ENCODE measurements at regions not wholly inside any gene's neighbourhood (a gene's known extent, or its start where the extent isn't known, plus 50 kb on each side); places are given as distances from the start of the nearest gene placed in this dataset.
A peak's percentile ranks its signal among the peaks of the same experiment; 100 is the strongest.

DNA sequence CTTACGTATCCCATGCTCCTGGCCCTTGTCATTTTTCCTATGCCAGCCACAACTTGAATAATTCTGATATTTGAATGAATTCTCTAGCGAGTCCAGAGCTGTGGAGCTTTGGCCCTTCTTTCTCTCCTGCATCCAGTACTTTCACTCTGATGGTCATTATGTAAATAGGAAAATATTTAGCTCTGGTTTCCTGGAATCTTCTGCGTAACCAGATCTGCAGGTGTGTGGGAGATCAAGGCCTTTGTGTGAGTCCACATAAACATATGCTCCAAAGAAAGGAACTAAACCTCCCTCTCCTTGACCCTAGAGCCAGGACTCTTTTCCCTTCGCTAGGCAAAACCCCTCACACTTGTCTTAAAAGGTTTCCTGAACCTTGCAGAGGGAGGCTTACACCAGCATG lies 132.5 kb upstream of the THBS1 start:
- no peak for DNase-seq (ENCODE audit: extremely low spot score in 2 of 2)
- Histone ChIP-seq H3K27ac (no peak overlapping the region), H3K4me1 (peaks cover 24% of the 10 kb centered on the region), H3K9me3 (no peaks in the 10 kb centered on the region), H3K27me3 (no peaks in the 10 kb centered on the region), H3K4me3 (no peak overlapping the region), H3K36me3 (no peaks in the 10 kb centered on the region)
- intact Hi-C loops (cut with DNase I), result no loop called here
- TF ChIP-seq, protein P1, sequence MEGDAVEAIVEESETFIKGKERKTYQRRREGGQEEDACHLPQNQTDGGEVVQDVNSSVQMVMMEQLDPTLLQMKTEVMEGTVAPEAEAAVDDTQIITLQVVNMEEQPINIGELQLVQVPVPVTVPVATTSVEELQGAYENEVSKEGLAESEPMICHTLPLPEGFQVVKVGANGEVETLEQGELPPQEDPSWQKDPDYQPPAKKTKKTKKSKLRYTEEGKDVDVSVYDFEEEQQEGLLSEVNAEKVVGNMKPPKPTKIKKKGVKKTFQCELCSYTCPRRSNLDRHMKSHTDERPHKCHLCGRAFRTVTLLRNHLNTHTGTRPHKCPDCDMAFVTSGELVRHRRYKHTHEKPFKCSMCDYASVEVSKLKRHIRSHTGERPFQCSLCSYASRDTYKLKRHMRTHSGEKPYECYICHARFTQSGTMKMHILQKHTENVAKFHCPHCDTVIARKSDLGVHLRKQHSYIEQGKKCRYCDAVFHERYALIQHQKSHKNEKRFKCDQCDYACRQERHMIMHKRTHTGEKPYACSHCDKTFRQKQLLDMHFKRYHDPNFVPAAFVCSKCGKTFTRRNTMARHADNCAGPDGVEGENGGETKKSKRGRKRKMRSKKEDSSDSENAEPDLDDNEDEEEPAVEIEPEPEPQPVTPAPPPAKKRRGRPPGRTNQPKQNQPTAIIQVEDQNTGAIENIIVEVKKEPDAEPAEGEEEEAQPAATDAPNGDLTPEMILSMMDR (IDR thresholded peaks at IDR 0.05), result no peak

DNA sequence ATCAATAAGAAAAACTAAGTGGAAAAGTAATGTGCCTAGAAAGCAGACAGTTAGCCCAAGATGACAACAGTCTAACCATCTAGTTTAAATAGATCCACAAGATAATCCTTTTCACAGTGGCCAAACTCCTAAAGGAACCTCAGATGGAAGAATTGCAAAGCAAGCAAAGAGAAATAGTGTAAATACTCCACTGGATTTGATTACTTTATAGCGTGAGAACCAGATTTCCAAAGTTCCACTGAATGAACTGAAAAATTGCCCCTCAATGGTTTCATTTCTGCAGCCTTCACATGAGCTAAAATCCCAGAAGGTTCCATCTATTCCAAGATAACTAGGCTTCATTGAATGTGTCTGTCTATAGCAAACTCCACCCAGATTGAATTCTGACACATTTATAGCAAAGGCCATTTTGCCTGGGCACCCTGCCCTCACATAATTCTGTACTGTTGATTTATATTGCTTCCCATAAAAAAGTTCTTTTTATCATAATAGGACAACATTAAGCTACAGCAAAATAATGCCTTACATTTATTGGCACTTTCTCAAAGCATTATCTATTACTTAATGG lies 129.7 kb upstream of the THBS1 start:
- TF ChIP-seq POLR2AphosphoS5 (IDR thresholded peaks at IDR 0.05; ENCODE audit: insufficient read depth in 1 of 2, low read depth in 1 of 2), result peak in 1 of 2 donors; percentile 24
- TF ChIP-seq, protein P1 (IDR thresholded peaks at IDR 0.05), result no peak
- H3K9me3 ChIP-seq, result no peaks in the 10 kb centered on the region
- intact Hi-C loops (cut with DNase I), result no loop called here
- H3K27ac ChIP-seq, result no peak overlapping the region
- no peak overlapping the region for H3K4me3 ChIP-seq
- DNase-seq (ENCODE audit: extremely low spot score in 2 of 2), result no peak
- H3K36me3 ChIP-seq, result no peaks in the 10 kb centered on the region
- H3K4me1 ChIP-seq, result peaks cover 41% of the 10 kb centered on the region
- no peaks in the 10 kb centered on the region for H3K27me3 ChIP-seq

DNA sequence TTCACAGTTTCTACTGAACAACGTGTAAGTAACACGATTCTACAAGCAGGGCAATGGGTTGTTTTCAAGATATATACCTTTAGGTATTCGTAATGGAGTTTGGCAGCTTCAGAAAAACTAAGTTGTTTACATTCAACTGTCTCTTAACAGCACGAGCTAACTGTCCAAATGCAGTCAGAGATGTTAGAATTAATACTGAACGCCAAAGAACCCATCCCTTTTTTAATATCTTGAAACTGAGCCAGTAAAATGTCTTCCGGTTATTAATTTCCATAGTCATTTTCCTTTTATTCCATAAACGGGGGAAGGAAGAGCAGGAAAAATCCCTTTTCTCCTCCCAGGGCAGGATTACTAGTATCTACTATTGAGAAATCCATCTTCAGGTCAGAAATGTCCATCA lies 129.0 kb upstream of the THBS1 start:
- TF ChIP-seq POLR2AphosphoS5 (IDR thresholded peaks at IDR 0.05; ENCODE audit: insufficient read depth in 1 of 2, low read depth in 1 of 2) (no peak), POLR2A (IDR thresholded peaks at IDR 0.05) (no peak)
- TF ChIP-seq, protein P1 (IDR thresholded peaks at IDR 0.05), result no peak
- no peak for DNase-seq (ENCODE audit: extremely low spot score in 2 of 2)
- H3K27ac ChIP-seq, result no peak overlapping the region
- H3K4me3 ChIP-seq, result no peak overlapping the region
- no peaks in the 10 kb centered on the region for H3K36me3 ChIP-seq
- intact Hi-C loops (cut with DNase I), result no loop called here
- peaks cover 43% of the 10 kb centered on the region for H3K4me1 ChIP-seq
- no peaks in the 10 kb centered on the region for H3K9me3 ChIP-seq
- H3K27me3 ChIP-seq, result no peaks in the 10 kb centered on the region

DNA sequence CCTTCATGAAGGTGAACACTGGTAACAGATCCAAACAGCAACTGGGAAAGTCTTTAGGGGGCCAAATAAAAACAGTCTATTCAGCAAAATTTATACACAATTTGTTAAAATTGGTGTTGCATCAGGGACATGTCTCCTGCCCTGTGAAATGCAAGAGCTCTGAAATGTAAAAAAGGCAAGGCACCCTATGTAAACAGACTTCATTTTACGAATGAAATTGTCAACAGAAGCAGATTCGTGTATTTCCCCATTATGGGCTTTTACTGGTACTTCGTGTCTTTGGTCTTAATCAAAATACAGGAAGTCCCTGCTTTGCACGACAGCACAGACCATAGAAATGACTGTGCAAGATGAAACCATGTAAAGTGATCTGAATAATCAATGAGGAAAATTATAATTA lies 127.3 kb upstream of the THBS1 start:
- no peaks in the 10 kb centered on the region for H3K27me3 ChIP-seq
- DNase-seq (ENCODE audit: extremely low spot score in 2 of 2), result no peak
- H3K36me3 ChIP-seq, result no peaks in the 10 kb centered on the region
- intact Hi-C loops (cut with DNase I), result no loop called here
- H3K9me3 ChIP-seq, result no peaks in the 10 kb centered on the region
- H3K4me3 ChIP-seq, result no peak overlapping the region
- TF ChIP-seq POLR2A (IDR thresholded peaks at IDR 0.05) (no peak), POLR2AphosphoS5 (IDR thresholded peaks at IDR 0.05; ENCODE audit: insufficient read depth in 1 of 2, low read depth in 1 of 2) (no peak)
- TF ChIP-seq, protein P1 (IDR thresholded peaks at IDR 0.05), result no peak
- H3K27ac ChIP-seq, result peak overlapping the region; percentile 29
- H3K4me1 ChIP-seq, result peaks cover 43% of the 10 kb centered on the region

DNA sequence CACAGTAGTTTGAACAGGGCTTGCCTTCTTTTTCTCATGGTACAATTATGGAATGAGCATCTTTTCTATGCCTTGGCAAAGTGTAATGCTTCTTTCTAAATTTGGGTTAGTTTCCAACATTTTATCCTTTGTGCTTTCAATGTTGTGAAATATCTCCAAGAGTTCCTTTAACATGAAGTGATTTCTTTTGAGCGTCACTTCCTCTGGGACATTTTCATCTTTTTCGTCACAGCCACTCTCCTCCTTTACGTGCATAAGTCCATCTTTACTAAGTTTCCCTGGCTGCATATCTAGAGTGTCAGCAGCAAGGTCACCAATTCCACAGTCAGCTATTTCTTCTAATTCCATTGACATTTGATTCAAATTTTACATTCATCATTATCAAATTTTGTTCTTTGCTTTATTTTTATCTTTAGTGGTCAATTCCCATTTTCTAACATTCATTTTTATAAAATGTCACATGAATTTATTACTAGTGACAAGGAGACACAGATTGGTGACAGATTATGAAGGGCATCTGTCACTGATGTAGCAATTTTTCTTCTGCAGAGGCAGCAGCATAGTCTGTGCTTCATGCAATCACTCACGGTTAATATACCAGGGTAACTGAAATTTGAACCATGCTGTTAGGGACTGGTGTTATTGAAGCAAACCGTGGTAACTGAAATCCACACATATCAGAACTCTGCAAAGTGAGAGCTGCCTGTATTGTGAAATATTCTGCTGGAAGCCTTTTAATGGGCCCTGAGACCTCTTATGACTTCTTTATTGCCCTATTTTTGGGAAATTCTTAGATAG lies 126.5 kb upstream of the THBS1 start:
- H3K27ac ChIP-seq, result no peak overlapping the region
- no peak overlapping the region for H3K4me3 ChIP-seq
- DNase-seq (ENCODE audit: extremely low spot score in 2 of 2), result no peak
- H3K36me3 ChIP-seq, result no peaks in the 10 kb centered on the region
- peaks cover 43% of the 10 kb centered on the region for H3K4me1 ChIP-seq
- intact Hi-C loops (cut with DNase I), result no loop called here
- TF ChIP-seq POLR2AphosphoS5 (IDR thresholded peaks at IDR 0.05; ENCODE audit: insufficient read depth in 1 of 2, low read depth in 1 of 2), result no peak
- TF ChIP-seq, protein P1 (IDR thresholded peaks at IDR 0.05), result no peak
- no peak for TF ChIP-seq POLR2A (IDR thresholded peaks at IDR 0.05)
- H3K27me3 ChIP-seq, result no peaks in the 10 kb centered on the region
- no peaks in the 10 kb centered on the region for H3K9me3 ChIP-seq

Data from vagina (tissue), 2 donors.